Gastrocnemius medialis (tissue), 4 donors: ENCODE measurements at regions not wholly inside any gene's neighbourhood (a gene's known extent, or its start where the extent isn't known, plus 50 kb on each side); places are given as distances from the start of the nearest gene placed in this dataset.

Experiments
- ATAC-seq, 2 donors: fragments of 150-250 bp; one replicate each; pipeline ENCODE4 v1.9.1; 2016
- DNase-seq, 2 donors: peaks; one replicate each; pipeline ENCODE4 v3.0.0-alpha.2; 2019
- H3K27ac ChIP-seq, 4 donors: fragments of 200-600 bp; sonication (generic); 1 replicate in 1 of 4; 2 replicates in 3 of 4; pipeline ENCODE4 v1.5.1; 2016 to 2018; ENCODE audit warnings: mild to moderate bottlenecking in 2 of 4, moderate library complexity in 1 of 4
- H3K27me3 ChIP-seq, 3 donors: fragments of 200-600 bp; sonication (generic) in 2 of 3; 1 replicate in 1 of 3; 2 replicates in 2 of 3; pipeline versions ENCODE4 v1.5.1 to v1.6.0; 2016 to 2019; ENCODE audit warnings: mild to moderate bottlenecking in 1 of 3, moderate library complexity in 1 of 3
- H3K36me3 ChIP-seq, 2 donors: fragments of 200-600 bp; sonication (generic) in 1 of 2; one replicate each; pipeline ENCODE4 v1.5.1; 2017 to 2018
- H3K4me1 ChIP-seq, 2 donors: fragments of 200-600 bp; sonication (generic) in 1 of 2; one replicate each; pipeline ENCODE4 v1.5.1; 2016 to 2017; ENCODE audit warnings: mild to moderate bottlenecking in 2 of 2
- H3K4me3 ChIP-seq, 4 donors: fragments of 200-600 bp; sonication (generic) in 3 of 4; 1 replicate in 1 of 4; 2 replicates in 3 of 4; pipeline ENCODE4 v1.5.1; 2016 to 2019; ENCODE audit warnings: mild to moderate bottlenecking in 2 of 4
- H3K9me3 ChIP-seq, 3 donors: fragments of 200-600 bp; sonication (generic) in 2 of 3; 1 replicate in 1 of 3; 2 replicates in 2 of 3; pipeline ENCODE4 v1.5.1; 2016 to 2019
- CTCF ChIP-seq, 5 experiments: fragments of 450-650 bp in 3 of 5; fragments of 200-600 bp in 2 of 5; sonication (generic) in 2 of 5; IDR thresholded peaks in 4 of 5; conservative IDR thresholded peaks in 1 of 5; 1 replicate in 4 of 5; 2 replicates in 1 of 5; pipeline ENCODE4 v1.5.1; 2016 to 2019; ENCODE audit warnings: antibody characterized with exemption in 5 of 5, mild to moderate bottlenecking in 3 of 5, moderate library complexity in 3 of 5
- POLR2A ChIP-seq, 2 donors: fragments of 450-650 bp; IDR thresholded peaks; one replicate each; pipeline ENCODE4 v1.6.1; 2017; ENCODE audit warnings: antibody characterized with exemption in 2 of 2, mild to moderate bottlenecking in 2 of 2, moderate library complexity in 2 of 2
- in situ Hi-C, 4 donors: fragments of 200-750 bp; cut with MboI; loops; one replicate each; pipeline versions ENCODE4 v1.15.0 to v1.8.0; 2017; ENCODE audit warnings: low sequenced_read_pairs in 4 of 4
- intact Hi-C: fragments of 100-400 bp; cut with DNase I; formaldehyde crosslinking; loops from one replicate; pipeline ENCODE4 v1.15.1; 2023; ENCODE audit warnings: low total_unique reads

DNA sequence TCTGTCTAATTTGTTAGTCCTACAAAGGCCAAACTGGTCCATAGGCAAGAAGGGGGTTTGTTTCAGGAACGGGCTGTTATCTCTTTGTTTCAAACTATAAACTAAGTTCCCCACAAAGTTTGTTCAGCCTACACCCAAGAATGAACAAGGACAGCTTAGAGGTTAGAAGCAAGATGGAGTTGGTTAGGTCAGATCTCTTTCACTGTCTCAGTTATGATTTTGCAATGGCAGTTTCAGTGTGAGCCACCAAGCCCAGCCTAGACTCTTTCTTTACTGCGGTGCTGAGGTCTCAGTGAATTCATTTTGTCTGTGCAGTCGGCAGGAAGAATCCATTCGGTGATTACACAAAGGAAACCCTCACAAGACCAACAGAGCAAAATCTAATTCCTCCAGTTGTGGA lies 56.6 kb upstream of the ABCC4 start:
- ATAC-seq: no peak
- Histone ChIP-seq H3K9me3 (no peaks in the 10 kb centered on the region), H3K36me3 (no peaks in the 10 kb centered on the region), H3K27me3 (no peaks in the 10 kb centered on the region), H3K27ac (no peak overlapping the region), H3K4me1 (no peaks in the 10 kb centered on the region), H3K4me3 (no peak overlapping the region)
- in situ Hi-C loops: no loop called here
- intact Hi-C loops: no loop called here
- DNase-seq: no peak
- TF ChIP-seq CTCF (IDR thresholded peaks at IDR 0.05 in 4 of 5, conservative IDR thresholded peaks at IDR 0.05 in 1 of 5) (no peak), POLR2A (IDR thresholded peaks at IDR 0.05) (no peak)

GRCh38 chr13:95360052-95360451 lies 58.8 kb upstream of the ABCC4 start:
- Histone ChIP-seq H3K36me3 (no peaks in the 10 kb centered on the region), H3K27me3 (no peaks in the 10 kb centered on the region), H3K27ac (no peak overlapping the region), H3K4me3 (no peak overlapping the region), H3K9me3 (no peaks in the 10 kb centered on the region), H3K4me1 (no peaks in the 10 kb centered on the region)
- intact Hi-C loops (no loop called here), in situ Hi-C loops (no loop called here)
- TF ChIP-seq POLR2A (IDR thresholded peaks at IDR 0.05): no peak
- TF ChIP-seq CTCF (IDR thresholded peaks at IDR 0.05 in 4 of 5, conservative IDR thresholded peaks at IDR 0.05 in 1 of 5): no peak
- DNase-seq (no peak), ATAC-seq (no peak)

- Histone ChIP-seq H3K4me3 (no peak overlapping the region), H3K9me3 (no peaks in the 10 kb centered on the region), H3K27ac (no peak overlapping the region), H3K36me3 (no peaks in the 10 kb centered on the region), H3K4me1 (no peaks in the 10 kb centered on the region), H3K27me3 (no peaks in the 10 kb centered on the region)
- DNase-seq (no peak), ATAC-seq (peak in 1 of 2 donors; percentile 33)
- in situ Hi-C loops: no loop called here
- intact Hi-C loops: no loop called here
- no peak for TF ChIP-seq POLR2A (IDR thresholded peaks at IDR 0.05)
- TF ChIP-seq CTCF (IDR thresholded peaks at IDR 0.05 in 4 of 5, conservative IDR thresholded peaks at IDR 0.05 in 1 of 5): no peak
Measured at GRCh38 chr13:95360464-95361097, 59.3 kb upstream of the ABCC4 start.

GRCh38 chr13:95361686-95362085 lies 60.4 kb upstream of the ABCC4 start:
- H3K4me1 ChIP-seq: no peaks in the 10 kb centered on the region

More at GRCh38 chr13:95361686-95362085, 60.4 kb upstream of the ABCC4 start:
- H3K27me3 ChIP-seq: no peaks in the 10 kb centered on the region
- no peak overlapping the region for H3K4me3 ChIP-seq
- in situ Hi-C loops (no loop called here), intact Hi-C loops (no loop called here)
- TF ChIP-seq CTCF (IDR thresholded peaks at IDR 0.05 in 4 of 5, conservative IDR thresholded peaks at IDR 0.05 in 1 of 5) (no peak), POLR2A (IDR thresholded peaks at IDR 0.05) (no peak)
- H3K36me3 ChIP-seq: no peaks in the 10 kb centered on the region
- DNase-seq (no peak), ATAC-seq (no peak)
- H3K27ac ChIP-seq: no peak overlapping the region
- no peaks in the 10 kb centered on the region for H3K9me3 ChIP-seq
